HK-2 (cell line): ENCODE measurements at regions not wholly inside any gene's neighbourhood (a gene's known extent, or its start where the extent isn't known, plus 50 kb on each side); places are given as distances from the start of the nearest gene placed in this dataset.
A peak's percentile ranks its signal among the peaks of the same experiment; 100 is the strongest.
"Not testable (repeated sequence)": the region's sequence is repeated elsewhere in the genome, so short reads cannot be mapped to it uniquely, and the experiment has no call there.

ENCODE experiments used
- DNase-seq: peaks from one replicate; pipeline ENCODE4 v3.0.0-alpha.2; 2018; ENCODE audit not compliant: unreplicated experiment

GRCh38 chr12:67039995-67040860, 228.9 kb upstream of the CAND1 start:
- no peak for DNase-seq

- no peak for DNase-seq
These were observed 228.4 kb upstream of the CAND1 start for GRCh38 chr12:67040861-67041137.

- DNase-seq: peak; percentile 2
These were observed 226.4 kb upstream of the CAND1 start for GRCh38 chr12:67042697-67043131.

GRCh38 chr12:67043771-67044170, 225.4 kb upstream of the CAND1 start:
- no peak for DNase-seq

GRCh38 chr12:67045650-67046049, 223.5 kb upstream of the CAND1 start:
- no peak for DNase-seq

GRCh38 chr12:67046062-67046461, 223.1 kb upstream of the CAND1 start:
- DNase-seq: no peak

GRCh38 chr12:67047634-67048033, 221.5 kb upstream of the CAND1 start:
- DNase-seq: no peak

GRCh38 chr12:67048371-67048770, 220.8 kb upstream of the CAND1 start:
- no peak for DNase-seq

GRCh38 chr12:67049199-67049598, 220.0 kb upstream of the CAND1 start:
- DNase-seq: not testable (repeated sequence)

- no peak for DNase-seq
These were observed 216.2 kb upstream of the CAND1 start for GRCh38 chr12:67052981-67053380.

GRCh38 chr12:67056329-67056728, 212.8 kb upstream of the CAND1 start:
- no peak for DNase-seq

GRCh38 chr12:67057072-67057471, 212.1 kb upstream of the CAND1 start:
- no peak for DNase-seq

- DNase-seq: no peak
These were observed 207.0 kb upstream of the CAND1 start for GRCh38 chr12:67062193-67062592.

GRCh38 chr12:67067453-67068203, 201.5 kb upstream of the CAND1 start:
- no peak for DNase-seq

- DNase-seq: no peak
These were observed 200.9 kb upstream of the CAND1 start for GRCh38 chr12:67068204-67068731.

GRCh38 chr12:67068761-67069450, 200.3 kb upstream of the CAND1 start:
- peak; percentile 67 for DNase-seq

GRCh38 chr12:67069451-67070306, 199.5 kb upstream of the CAND1 start:
- DNase-seq: peak; percentile 55

- DNase-seq: no peak
These were observed 198.9 kb upstream of the CAND1 start for GRCh38 chr12:67070307-67070600.

GRCh38 chr12:67070604-67071003, 198.6 kb upstream of the CAND1 start:
- no peak for DNase-seq

- DNase-seq: not testable (repeated sequence)
These were observed 196.9 kb upstream of the CAND1 start for GRCh38 chr12:67072281-67072680.

GRCh38 chr12:67073336-67073735, 195.8 kb upstream of the CAND1 start:
- no peak for DNase-seq

GRCh38 chr12:67074072-67074471, 195.1 kb upstream of the CAND1 start:
- DNase-seq: no peak
